ENCODE measurements at regions not wholly inside any gene's neighbourhood (a gene's known extent, or its start where the extent isn't known, plus 50 kb on each side); places are given as distances from the start of the nearest gene placed in this dataset.

DNA sequence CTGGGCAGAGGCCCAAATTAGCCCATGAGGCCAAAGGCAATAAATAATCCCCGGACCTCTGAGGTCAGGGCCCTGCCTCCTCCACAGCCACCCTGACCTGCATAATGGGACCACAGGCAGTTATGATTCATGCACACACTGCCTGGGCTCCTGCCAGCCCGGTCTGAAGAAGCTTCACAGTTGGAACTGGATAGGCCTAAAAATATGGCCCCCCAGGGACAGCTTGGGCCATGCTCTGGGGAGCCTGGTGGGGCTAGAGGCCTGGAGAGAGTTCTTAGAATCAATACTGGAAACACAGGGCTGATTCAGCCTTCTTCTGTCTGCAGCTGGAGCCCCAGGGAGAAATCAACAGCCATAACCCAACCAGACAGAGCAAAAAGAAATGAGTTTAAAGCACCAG is 112.8 kb upstream of the CADM1 start:
- TF ChIP-seq, protein P1, sequence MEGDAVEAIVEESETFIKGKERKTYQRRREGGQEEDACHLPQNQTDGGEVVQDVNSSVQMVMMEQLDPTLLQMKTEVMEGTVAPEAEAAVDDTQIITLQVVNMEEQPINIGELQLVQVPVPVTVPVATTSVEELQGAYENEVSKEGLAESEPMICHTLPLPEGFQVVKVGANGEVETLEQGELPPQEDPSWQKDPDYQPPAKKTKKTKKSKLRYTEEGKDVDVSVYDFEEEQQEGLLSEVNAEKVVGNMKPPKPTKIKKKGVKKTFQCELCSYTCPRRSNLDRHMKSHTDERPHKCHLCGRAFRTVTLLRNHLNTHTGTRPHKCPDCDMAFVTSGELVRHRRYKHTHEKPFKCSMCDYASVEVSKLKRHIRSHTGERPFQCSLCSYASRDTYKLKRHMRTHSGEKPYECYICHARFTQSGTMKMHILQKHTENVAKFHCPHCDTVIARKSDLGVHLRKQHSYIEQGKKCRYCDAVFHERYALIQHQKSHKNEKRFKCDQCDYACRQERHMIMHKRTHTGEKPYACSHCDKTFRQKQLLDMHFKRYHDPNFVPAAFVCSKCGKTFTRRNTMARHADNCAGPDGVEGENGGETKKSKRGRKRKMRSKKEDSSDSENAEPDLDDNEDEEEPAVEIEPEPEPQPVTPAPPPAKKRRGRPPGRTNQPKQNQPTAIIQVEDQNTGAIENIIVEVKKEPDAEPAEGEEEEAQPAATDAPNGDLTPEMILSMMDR (conservative IDR thresholded peaks at IDR 0.05; ENCODE audit: low read depth in 2 of 2) = no peak
- TF ChIP-seq POLR2AphosphoS5 (IDR thresholded peaks at IDR 0.05; ENCODE audit: low read depth) (no peak), EZH2phosphoT487 (IDR thresholded peaks at IDR 0.05; ENCODE audit: unreplicated experiment) (no peak), NANOG (IDR thresholded peaks at IDR 0.05; ENCODE audit: borderline replicate concordance) (no peak), EZH2 (IDR thresholded peaks at IDR 0.05; ENCODE audit: low read depth, unreplicated experiment) (no peak), JUNB (IDR thresholded peaks at IDR 0.05; ENCODE audit: unreplicated experiment) (no peak), ZNF114 (CRISPR knock-in tag; IDR thresholded peaks at IDR 0.05) (no peak), CREB1 (CRISPR knock-in tag; IDR thresholded peaks at IDR 0.05; ENCODE audit: low read depth) (no peak), STAT1 (IDR thresholded peaks at IDR 0.05; ENCODE audit: unreplicated experiment) (no peak)
- TF ChIP-seq, protein P2, sequence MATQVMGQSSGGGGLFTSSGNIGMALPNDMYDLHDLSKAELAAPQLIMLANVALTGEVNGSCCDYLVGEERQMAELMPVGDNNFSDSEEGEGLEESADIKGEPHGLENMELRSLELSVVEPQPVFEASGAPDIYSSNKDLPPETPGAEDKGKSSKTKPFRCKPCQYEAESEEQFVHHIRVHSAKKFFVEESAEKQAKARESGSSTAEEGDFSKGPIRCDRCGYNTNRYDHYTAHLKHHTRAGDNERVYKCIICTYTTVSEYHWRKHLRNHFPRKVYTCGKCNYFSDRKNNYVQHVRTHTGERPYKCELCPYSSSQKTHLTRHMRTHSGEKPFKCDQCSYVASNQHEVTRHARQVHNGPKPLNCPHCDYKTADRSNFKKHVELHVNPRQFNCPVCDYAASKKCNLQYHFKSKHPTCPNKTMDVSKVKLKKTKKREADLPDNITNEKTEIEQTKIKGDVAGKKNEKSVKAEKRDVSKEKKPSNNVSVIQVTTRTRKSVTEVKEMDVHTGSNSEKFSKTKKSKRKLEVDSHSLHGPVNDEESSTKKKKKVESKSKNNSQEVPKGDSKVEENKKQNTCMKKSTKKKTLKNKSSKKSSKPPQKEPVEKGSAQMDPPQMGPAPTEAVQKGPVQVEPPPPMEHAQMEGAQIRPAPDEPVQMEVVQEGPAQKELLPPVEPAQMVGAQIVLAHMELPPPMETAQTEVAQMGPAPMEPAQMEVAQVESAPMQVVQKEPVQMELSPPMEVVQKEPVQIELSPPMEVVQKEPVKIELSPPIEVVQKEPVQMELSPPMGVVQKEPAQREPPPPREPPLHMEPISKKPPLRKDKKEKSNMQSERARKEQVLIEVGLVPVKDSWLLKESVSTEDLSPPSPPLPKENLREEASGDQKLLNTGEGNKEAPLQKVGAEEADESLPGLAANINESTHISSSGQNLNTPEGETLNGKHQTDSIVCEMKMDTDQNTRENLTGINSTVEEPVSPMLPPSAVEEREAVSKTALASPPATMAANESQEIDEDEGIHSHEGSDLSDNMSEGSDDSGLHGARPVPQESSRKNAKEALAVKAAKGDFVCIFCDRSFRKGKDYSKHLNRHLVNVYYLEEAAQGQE (IDR thresholded peaks at IDR 0.05; ENCODE audit: unreplicated experiment) = no peak
- TF ChIP-seq, protein P3, sequence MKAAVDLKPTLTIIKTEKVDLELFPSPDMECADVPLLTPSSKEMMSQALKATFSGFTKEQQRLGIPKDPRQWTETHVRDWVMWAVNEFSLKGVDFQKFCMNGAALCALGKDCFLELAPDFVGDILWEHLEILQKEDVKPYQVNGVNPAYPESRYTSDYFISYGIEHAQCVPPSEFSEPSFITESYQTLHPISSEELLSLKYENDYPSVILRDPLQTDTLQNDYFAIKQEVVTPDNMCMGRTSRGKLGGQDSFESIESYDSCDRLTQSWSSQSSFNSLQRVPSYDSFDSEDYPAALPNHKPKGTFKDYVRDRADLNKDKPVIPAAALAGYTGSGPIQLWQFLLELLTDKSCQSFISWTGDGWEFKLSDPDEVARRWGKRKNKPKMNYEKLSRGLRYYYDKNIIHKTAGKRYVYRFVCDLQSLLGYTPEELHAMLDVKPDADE (IDR thresholded peaks at IDR 0.05) = no peak
- TF ChIP-seq, protein P4, sequence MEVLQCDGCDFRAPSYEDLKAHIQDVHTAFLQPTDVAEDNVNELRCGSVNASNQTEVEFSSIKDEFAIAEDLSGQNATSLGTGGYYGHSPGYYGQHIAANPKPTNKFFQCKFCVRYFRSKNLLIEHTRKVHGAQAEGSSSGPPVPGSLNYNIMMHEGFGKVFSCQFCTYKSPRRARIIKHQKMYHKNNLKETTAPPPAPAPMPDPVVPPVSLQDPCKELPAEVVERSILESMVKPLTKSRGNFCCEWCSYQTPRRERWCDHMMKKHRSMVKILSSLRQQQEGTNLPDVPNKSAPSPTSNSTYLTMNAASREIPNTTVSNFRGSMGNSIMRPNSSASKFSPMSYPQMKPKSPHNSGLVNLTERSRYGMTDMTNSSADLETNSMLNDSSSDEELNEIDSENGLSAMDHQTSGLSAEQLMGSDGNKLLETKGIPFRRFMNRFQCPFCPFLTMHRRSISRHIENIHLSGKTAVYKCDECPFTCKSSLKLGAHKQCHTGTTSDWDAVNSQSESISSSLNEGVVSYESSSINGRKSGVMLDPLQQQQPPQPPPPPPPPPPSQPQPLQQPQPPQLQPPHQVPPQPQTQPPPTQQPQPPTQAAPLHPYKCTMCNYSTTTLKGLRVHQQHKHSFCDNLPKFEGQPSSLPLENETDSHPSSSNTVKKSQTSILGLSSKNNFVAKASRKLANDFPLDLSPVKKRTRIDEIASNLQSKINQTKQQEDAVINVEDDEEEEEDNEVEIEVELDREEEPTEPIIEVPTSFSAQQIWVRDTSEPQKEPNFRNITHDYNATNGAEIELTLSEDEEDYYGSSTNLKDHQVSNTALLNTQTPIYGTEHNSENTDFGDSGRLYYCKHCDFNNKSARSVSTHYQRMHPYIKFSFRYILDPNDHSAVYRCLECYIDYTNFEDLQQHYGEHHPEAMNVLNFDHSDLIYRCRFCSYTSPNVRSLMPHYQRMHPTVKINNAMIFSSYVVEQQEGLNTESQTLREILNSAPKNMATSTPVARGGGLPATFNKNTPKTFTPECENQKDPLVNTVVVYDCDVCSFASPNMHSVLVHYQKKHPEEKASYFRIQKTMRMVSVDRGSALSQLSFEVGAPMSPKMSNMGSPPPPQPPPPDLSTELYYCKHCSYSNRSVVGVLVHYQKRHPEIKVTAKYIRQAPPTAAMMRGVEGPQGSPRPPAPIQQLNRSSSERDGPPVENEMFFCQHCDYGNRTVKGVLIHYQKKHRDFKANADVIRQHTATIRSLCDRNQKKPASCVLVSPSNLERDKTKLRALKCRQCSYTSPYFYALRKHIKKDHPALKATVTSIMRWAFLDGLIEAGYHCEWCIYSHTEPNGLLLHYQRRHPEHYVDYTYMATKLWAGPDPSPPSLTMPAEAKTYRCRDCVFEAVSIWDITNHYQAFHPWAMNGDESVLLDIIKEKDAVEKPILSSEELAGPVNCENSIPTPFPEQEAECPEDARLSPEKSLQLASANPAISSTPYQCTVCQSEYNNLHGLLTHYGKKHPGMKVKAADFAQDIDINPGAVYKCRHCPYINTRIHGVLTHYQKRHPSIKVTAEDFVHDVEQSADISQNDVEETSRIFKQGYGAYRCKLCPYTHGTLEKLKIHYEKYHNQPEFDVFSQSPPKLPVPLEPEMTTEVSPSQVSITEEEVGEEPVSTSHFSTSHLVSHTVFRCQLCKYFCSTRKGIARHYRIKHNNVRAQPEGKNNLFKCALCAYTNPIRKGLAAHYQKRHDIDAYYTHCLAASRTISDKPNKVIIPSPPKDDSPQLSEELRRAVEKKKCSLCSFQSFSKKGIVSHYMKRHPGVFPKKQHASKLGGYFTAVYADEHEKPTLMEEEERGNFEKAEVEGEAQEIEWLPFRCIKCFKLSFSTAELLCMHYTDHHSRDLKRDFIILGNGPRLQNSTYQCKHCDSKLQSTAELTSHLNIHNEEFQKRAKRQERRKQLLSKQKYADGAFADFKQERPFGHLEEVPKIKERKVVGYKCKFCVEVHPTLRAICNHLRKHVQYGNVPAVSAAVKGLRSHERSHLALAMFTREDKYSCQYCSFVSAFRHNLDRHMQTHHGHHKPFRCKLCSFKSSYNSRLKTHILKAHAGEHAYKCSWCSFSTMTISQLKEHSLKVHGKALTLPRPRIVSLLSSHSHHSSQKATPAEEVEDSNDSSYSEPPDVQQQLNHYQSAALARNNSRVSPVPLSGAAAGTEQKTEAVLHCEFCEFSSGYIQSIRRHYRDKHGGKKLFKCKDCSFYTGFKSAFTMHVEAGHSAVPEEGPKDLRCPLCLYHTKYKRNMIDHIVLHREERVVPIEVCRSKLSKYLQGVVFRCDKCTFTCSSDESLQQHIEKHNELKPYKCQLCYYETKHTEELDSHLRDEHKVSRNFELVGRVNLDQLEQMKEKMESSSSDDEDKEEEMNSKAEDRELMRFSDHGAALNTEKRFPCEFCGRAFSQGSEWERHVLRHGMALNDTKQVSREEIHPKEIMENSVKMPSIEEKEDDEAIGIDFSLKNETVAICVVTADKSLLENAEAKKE (CRISPR knock-in tag; IDR thresholded peaks at IDR 0.05) = no peak
